ENCODE measurements at regions not wholly inside any gene's neighbourhood (a gene's known extent, or its start where the extent isn't known, plus 50 kb on each side); places are given as distances from the start of the nearest gene placed in this dataset.

- DNase-seq (ENCODE audit: low read depth in 4 of 4, low spot score in 2 of 4), result no peak
These were observed 53.8 kb upstream of the SGPP1 start for GRCh38 chr14:63781686-63782085.

DNA sequence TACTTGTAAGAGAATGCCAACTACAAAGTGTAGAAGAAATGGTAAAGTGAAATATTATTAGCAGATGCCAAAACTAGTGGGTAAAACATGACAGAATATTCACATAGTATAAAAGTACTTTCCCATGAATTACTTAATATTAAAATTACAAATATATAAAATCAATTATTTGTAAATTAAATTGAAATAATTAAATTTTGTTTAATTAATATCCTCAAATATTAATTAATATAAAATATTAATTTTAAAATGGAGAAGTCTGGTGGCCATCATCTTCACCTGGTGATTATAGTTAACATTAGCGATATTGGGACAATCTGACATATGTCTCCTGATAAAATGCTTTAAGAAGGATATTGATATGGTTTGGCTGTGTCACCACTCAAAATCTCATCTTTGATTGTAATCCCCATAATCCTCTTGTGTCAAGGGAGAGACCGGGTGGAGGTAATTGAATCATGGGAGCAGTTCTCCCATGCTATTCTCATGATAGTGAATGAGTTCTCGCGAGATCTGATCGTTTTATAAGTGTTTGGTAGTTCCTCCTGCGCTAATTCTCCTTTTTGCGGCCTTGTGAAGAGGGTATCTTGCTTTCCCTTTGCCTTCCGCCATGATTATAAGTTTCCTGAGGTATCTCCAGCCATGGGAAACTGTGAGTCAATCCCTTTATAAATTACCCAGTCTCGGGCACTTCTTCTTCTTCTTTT lies 55.0 kb upstream of the SGPP1 start:
- no peak for DNase-seq (ENCODE audit: low read depth in 4 of 4, low spot score in 2 of 4)

DNA sequence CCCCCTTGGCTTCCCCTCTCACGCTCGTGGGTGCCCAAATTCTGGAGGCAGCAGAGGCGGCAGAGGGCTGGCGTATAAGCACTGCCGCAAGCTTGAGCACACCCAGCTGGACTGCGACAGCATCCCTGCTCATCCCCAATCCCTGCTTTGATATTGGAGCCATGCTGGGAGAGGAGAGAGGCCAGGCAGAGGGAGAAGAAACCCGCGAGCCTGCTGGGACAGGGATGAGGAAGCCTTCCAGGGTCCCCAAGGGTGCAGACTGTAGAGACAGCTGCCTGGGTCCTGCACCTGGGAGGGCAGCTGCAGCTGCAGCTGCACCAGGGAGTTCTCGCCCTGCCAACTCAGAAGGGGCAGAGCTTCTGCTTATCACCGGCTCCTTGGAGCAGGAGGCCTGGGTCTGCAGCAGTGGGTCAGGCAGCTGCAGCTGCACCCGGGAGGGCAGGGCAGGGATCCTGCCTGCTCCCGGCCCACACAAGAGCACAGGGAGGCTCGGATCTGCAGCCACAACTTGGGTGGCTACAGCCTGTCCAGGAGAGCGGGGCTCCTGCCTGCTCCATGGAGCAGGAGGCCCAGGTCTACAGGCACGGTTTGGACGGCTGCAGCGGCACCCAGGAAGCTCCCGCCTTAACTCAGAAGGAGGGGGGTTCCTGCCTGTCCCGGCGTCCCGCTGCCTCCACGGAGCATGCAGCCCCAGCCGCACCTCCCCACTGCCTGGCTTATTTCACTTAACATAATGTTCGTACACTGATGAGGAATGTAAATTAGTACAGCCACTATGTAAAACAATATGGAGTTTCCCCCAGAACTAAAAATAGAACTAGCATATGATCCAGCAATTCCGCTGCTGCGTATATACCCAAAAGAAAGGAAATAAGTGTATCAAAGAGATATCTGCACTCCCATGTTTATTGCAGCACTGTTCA lies 60.4 kb upstream of the SGPP1 start:
- peak in 1 of 4 donors; percentile 15 for DNase-seq (ENCODE audit: low read depth in 4 of 4, low spot score in 2 of 4)

- no peak for DNase-seq (ENCODE audit: low read depth in 4 of 4, low spot score in 2 of 4)
These were observed 59.4 kb upstream of the SYNE2 start for GRCh38 chr14:63793376-63793775.

- DNase-seq (ENCODE audit: low read depth in 4 of 4, low spot score in 2 of 4), result no peak
These were observed 57.3 kb upstream of the SYNE2 start for GRCh38 chr14:63795532-63795931.

DNA sequence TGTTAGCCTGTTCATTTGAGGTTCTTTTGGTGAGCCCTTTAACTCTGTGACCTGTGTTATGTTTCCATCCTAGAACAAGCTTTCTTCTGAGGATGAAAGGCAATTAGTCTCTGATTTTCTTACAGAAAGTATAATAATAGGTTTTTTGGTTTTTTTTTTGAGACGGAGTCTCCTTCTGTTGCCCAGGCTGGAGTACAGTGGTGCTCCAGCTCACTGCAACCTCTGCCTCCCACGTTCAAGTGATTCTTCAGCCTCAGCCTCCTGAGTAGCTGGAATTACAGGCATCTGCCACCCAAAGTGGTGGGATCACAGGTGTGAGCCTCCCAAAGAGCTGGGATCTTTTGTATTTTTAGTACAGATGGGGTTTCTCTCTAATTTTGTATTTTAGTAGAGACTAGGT lies 52.7 kb upstream of the SYNE2 start:
- DNase-seq (ENCODE audit: low read depth in 4 of 4, low spot score in 2 of 4), result no peak

GRCh38 chr14:63800651-63801375 lies 52.0 kb upstream of the SYNE2 start:
- no peak for DNase-seq (ENCODE audit: low read depth in 4 of 4, low spot score in 2 of 4)
